Mesenchymal stem cell (in vitro differentiated cells and primary cell): ENCODE measurements at regions not wholly inside any gene's neighbourhood (a gene's known extent, or its start where the extent isn't known, plus 50 kb on each side); places are given as distances from the start of the nearest gene placed in this dataset.

Experiments used
- DNase-seq: peaks from one replicate; pipeline ENCODE4 v3.0.0-alpha.2; 2013
- H2AFZ ChIP-seq: one replicate; pipeline ENCODE4 v1.6.1; 2013; ENCODE audit warnings: low read depth, mild to moderate bottlenecking, control low read depth, inconsistent platforms, low read length, moderate library complexity
- H2AK5ac ChIP-seq: 2 replicates; pipeline ENCODE4 v1.6.1; 2013; ENCODE audit warnings: low read length, moderate library complexity, mild to moderate bottlenecking, inconsistent platforms; ENCODE audit not compliant: severe bottlenecking
- H2BK120ac ChIP-seq: one replicate; pipeline ENCODE4 v1.6.1; 2013; ENCODE audit warnings: low read depth, mild to moderate bottlenecking, inconsistent platforms, low read length, moderate library complexity
- H2BK12ac ChIP-seq, 2 experiments: one replicate each; pipeline ENCODE4 v1.6.1; 2013; ENCODE audit warnings: inconsistent platforms in 2 of 2, low read length in 2 of 2, mild to moderate bottlenecking in 2 of 2, moderate library complexity in 2 of 2, control low read depth in 1 of 2
- H2BK15ac ChIP-seq: one replicate; pipeline ENCODE4 v1.6.1; 2013; ENCODE audit warnings: mild to moderate bottlenecking, low read depth, inconsistent platforms; ENCODE audit not compliant: poor library complexity, severe bottlenecking
- H2BK5ac ChIP-seq: 2 replicates; pipeline ENCODE4 v1.6.1; 2013; ENCODE audit warnings: low read depth, mild to moderate bottlenecking, low read length, control low read depth, inconsistent platforms; ENCODE audit not compliant: poor library complexity, severe bottlenecking
- H3K14ac ChIP-seq, 2 experiments: one replicate each; pipeline ENCODE4 v1.6.1; 2013; ENCODE audit warnings: inconsistent platforms in 2 of 2, low read length in 2 of 2, control low read depth in 1 of 2, mild to moderate bottlenecking in 1 of 2, moderate library complexity in 1 of 2
- H3K18ac ChIP-seq, 2 experiments: one replicate each; pipeline ENCODE4 v1.6.1; 2013; ENCODE audit warnings: inconsistent platforms in 2 of 2, low read length in 2 of 2, control low read depth in 1 of 2, low read depth in 1 of 2, mild to moderate bottlenecking in 1 of 2
- H3K23ac ChIP-seq, 2 experiments: one replicate each; pipeline ENCODE4 v1.6.1; 2013; ENCODE audit warnings: inconsistent platforms in 2 of 2, low read length in 2 of 2, mild to moderate bottlenecking in 2 of 2, moderate library complexity in 2 of 2, control low read depth in 1 of 2
- H3K27ac ChIP-seq: 2 replicates; pipeline ENCODE4 v1.5.1; 2013; ENCODE audit warnings: mild to moderate bottlenecking, moderate library complexity, low read length, control low read depth, inconsistent platforms; ENCODE audit not compliant: poor library complexity, severe bottlenecking
- H3K27me3 ChIP-seq, 2 experiments: 2 replicates each; pipeline versions ENCODE4 v1.6.1 to v1.7.0; 2013; ENCODE audit warnings: low read length in 2 of 2, mild to moderate bottlenecking in 2 of 2, moderate library complexity in 2 of 2, control low read depth in 1 of 2, inconsistent platforms in 1 of 2; ENCODE audit not compliant: control insufficient read depth in 1 of 2, insufficient read depth in 1 of 2
- H3K36me3 ChIP-seq, 2 experiments: 2 replicates each; pipeline versions ENCODE4 v1.6.1 to v1.7.0; 2013; ENCODE audit warnings: low read length in 2 of 2, control low read depth in 1 of 2, inconsistent platforms in 1 of 2, low read depth in 1 of 2, mild to moderate bottlenecking in 1 of 2; ENCODE audit not compliant: insufficient read depth in 2 of 2, control insufficient read depth in 1 of 2
- H3K4ac ChIP-seq, 2 experiments: one replicate each; pipeline ENCODE4 v1.6.1; 2013; ENCODE audit warnings: inconsistent platforms in 2 of 2, low read length in 2 of 2, mild to moderate bottlenecking in 2 of 2, moderate library complexity in 2 of 2, control low read depth in 1 of 2, low read depth in 1 of 2
- H3K4me1 ChIP-seq: 2 replicates; pipeline ENCODE4 v1.6.1; 2013; ENCODE audit warnings: low read depth, low read length, control low read depth; ENCODE audit not compliant: control insufficient read depth, insufficient read depth
- H3K4me2 ChIP-seq: 2 replicates; pipeline ENCODE4 v1.6.1; 2013; ENCODE audit warnings: low read length, mild to moderate bottlenecking, inconsistent platforms; ENCODE audit not compliant: poor library complexity, severe bottlenecking
- H3K4me3 ChIP-seq, 2 experiments: 2 replicates each; pipeline versions ENCODE4 v1.5.1 to v1.7.0; 2013; ENCODE audit warnings: low read length in 2 of 2, mild to moderate bottlenecking in 2 of 2, control low read depth in 1 of 2, low read depth in 1 of 2; ENCODE audit not compliant: insufficient read depth in 1 of 2
- H3K79me1 ChIP-seq: replicated peaks from 2 replicates; pipeline ENCODE4 v1.6.1; 2013; ENCODE audit warnings: mild to moderate bottlenecking, control low read depth, low read length, inconsistent platforms; ENCODE audit not compliant: poor library complexity, severe bottlenecking
- H3K9ac ChIP-seq: 2 replicates; pipeline ENCODE4 v1.7.0; 2013; ENCODE audit warnings: mild to moderate bottlenecking, low read length, moderate library complexity
- H3K9me3 ChIP-seq: 2 replicates; pipeline ENCODE4 v1.7.0; 2013; ENCODE audit warnings: mild to moderate bottlenecking, low read length; ENCODE audit not compliant: control insufficient read depth
- H4K8ac ChIP-seq: one replicate; pipeline ENCODE4 v1.6.1; 2013; ENCODE audit warnings: inconsistent platforms, mild to moderate bottlenecking, low read length, moderate library complexity
- H4K91ac ChIP-seq: one replicate; pipeline ENCODE4 v1.6.1; 2013; ENCODE audit warnings: mild to moderate bottlenecking, low read length, inconsistent platforms
- WGBS: methylation state at CpG from one replicate; pipeline ENCODE4 v1.1.7; 2013; ENCODE audit warnings: mixed read lengths; 5-methylcytosine and 5-hydroxymethylcytosine counted together

- Histone ChIP-seq H3K9me3 (peaks cover 6% of the 10 kb centered on the region), H2BK5ac (no peak overlapping the region), H3K79me1 (no peaks in the 10 kb centered on the region), H3K9ac (no peak overlapping the region), H4K8ac (no peak overlapping the region), H3K4me1 (no peaks in the 10 kb centered on the region), H3K4me3 (no peak overlapping the region), H3K27me3 (no peaks in the 10 kb centered on the region), H3K36me3 (no peaks in the 10 kb centered on the region), H2BK120ac (no peak overlapping the region), H3K4me2 (no peak overlapping the region), H3K23ac (no peak overlapping the region), H3K18ac (no peak overlapping the region), H2BK12ac (no peak overlapping the region), H2BK15ac (no peak overlapping the region), H4K91ac (no peak overlapping the region), H2AFZ (no peak overlapping the region), H3K4ac (no peak overlapping the region), H3K27ac (no peak overlapping the region), H2AK5ac (no peak overlapping the region), H3K14ac (no peak overlapping the region)
- 94% methylated on average over 3 of the region's 3 CpGs for WGBS
- DNase-seq = no peak
Measured at GRCh38 chr7:79673969-79674368, 220.5 kb upstream of the MAGI2 start.

DNA sequence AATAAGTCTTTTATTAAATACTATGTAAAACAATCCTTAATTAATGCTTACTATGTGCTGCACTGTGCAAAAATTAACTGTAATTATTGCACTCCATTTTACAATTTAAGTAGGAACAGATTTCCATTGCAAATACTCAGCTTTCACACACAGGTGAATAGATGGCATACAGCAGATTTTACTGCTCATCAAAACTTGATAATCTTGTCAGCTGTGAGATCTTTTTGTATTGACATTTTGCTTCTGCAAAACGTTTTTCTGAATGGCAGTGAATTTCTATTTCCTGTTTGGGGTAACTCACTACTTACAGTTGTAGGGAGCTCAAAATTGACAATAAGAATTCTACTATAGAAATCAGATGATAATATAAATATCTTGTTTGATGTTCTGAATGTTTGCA lies 220.0 kb upstream of the MAGI2 start:
- H3K27ac ChIP-seq = no peak overlapping the region
- no peak overlapping the region for H2BK120ac ChIP-seq
- no peak overlapping the region for H3K4me2 ChIP-seq
- H3K9ac ChIP-seq = no peak overlapping the region
- H4K8ac ChIP-seq = no peak overlapping the region
- no peak overlapping the region for H3K23ac ChIP-seq
- H3K9me3 ChIP-seq = peaks cover 6% of the 10 kb centered on the region
- no peak overlapping the region for H2BK5ac ChIP-seq
- H2BK12ac ChIP-seq = no peak overlapping the region
- WGBS = no CpG with 5 or more reads among the region's 1 CpG
- H2AFZ ChIP-seq = no peak overlapping the region
- no peak overlapping the region for H3K18ac ChIP-seq
- no peak overlapping the region for H4K91ac ChIP-seq
- H3K79me1 ChIP-seq = no peaks in the 10 kb centered on the region
- H3K14ac ChIP-seq = no peak overlapping the region
- DNase-seq = no peak
- no peak overlapping the region for H3K4ac ChIP-seq
- no peaks in the 10 kb centered on the region for H3K4me1 ChIP-seq
- H3K4me3 ChIP-seq = no peak overlapping the region
- no peak overlapping the region for H2BK15ac ChIP-seq
- H3K36me3 ChIP-seq = no peaks in the 10 kb centered on the region
- H3K27me3 ChIP-seq = no peaks in the 10 kb centered on the region
- H2AK5ac ChIP-seq = no peak overlapping the region

- Histone ChIP-seq H2BK5ac (no peak overlapping the region), H3K9ac (no peak overlapping the region), H2BK12ac (no peak overlapping the region), H2AFZ (no peak overlapping the region), H2BK15ac (no peak overlapping the region), H3K4me3 (no peak overlapping the region), H3K36me3 (no peaks in the 10 kb centered on the region), H3K4ac (no peak overlapping the region), H2BK120ac (no peak overlapping the region), H4K91ac (no peak overlapping the region), H3K9me3 (peaks cover 6% of the 10 kb centered on the region), H4K8ac (no peak overlapping the region), H2AK5ac (no peak overlapping the region), H3K4me2 (no peak overlapping the region), H3K23ac (no peak overlapping the region), H3K79me1 (no peaks in the 10 kb centered on the region), H3K18ac (no peak overlapping the region), H3K27ac (no peak overlapping the region), H3K27me3 (no peaks in the 10 kb centered on the region), H3K14ac (no peak overlapping the region), H3K4me1 (no peaks in the 10 kb centered on the region)
- 92% methylated on average over 2 of the region's 3 CpGs for WGBS
- no peak for DNase-seq
Measured at GRCh38 chr7:79668292-79668691, 214.8 kb upstream of the MAGI2 start.

DNA sequence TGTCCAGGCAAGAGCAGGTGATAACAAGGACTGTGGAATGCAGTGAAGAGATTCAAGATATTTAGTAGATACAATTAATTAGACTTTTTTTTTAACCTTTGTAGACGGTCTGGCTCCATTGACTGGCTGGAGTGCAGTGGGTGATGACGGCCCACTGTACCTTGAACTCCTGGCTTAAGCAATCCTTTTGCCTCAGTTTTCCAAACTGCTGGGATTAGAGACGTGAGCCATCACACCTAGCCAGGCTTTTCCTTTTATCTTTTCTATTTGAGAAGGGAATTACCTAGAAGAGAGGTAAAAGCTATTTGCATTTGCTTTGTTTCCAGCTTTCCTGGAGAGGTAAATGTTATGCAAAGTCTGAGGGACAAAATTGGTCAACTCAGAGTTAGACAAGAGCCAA lies 213.0 kb upstream of the MAGI2 start:
- H4K91ac ChIP-seq = no peak overlapping the region
- H3K9me3 ChIP-seq = peaks cover 6% of the 10 kb centered on the region
- H3K9ac ChIP-seq = no peak overlapping the region
- no peak overlapping the region for H2AFZ ChIP-seq
- H3K27ac ChIP-seq = no peak overlapping the region
- no peak overlapping the region for H3K4ac ChIP-seq
- no peak overlapping the region for H4K8ac ChIP-seq
- H3K4me1 ChIP-seq = no peaks in the 10 kb centered on the region
- H3K18ac ChIP-seq = no peak overlapping the region
- H2BK12ac ChIP-seq = no peak overlapping the region
- no peak overlapping the region for H3K4me2 ChIP-seq
- no peak overlapping the region for H3K14ac ChIP-seq
- 68% methylated on average over 2 of the region's 3 CpGs for WGBS
- no peak overlapping the region for H2BK15ac ChIP-seq
- no peak overlapping the region for H2BK120ac ChIP-seq
- no peak overlapping the region for H2BK5ac ChIP-seq
- H3K23ac ChIP-seq = no peak overlapping the region
- no peak overlapping the region for H3K4me3 ChIP-seq
- no peaks in the 10 kb centered on the region for H3K27me3 ChIP-seq
- no peaks in the 10 kb centered on the region for H3K36me3 ChIP-seq
- no peaks in the 10 kb centered on the region for H3K79me1 ChIP-seq
- DNase-seq = no peak
- H2AK5ac ChIP-seq = no peak overlapping the region
